IgD-negative memory B cell (primary cell): ENCODE measurements at regions not wholly inside any gene's neighbourhood (a gene's known extent, or its start where the extent isn't known, plus 50 kb on each side); places are given as distances from the start of the nearest gene placed in this dataset.
A peak's percentile ranks its signal among the peaks of the same experiment; 100 is the strongest.
"Not testable (repeated sequence)": the region's sequence is repeated elsewhere in the genome, so short reads cannot be mapped to it uniquely, and the experiment has no call there.

Experiments
- H3K27ac Mint-ChIP-seq, 3 donors: one replicate each; pipeline ENCODE4 v1.8.0; 2020 to 2022; ENCODE audit warnings: mild to moderate bottlenecking in 3 of 3, mixed read lengths in 3 of 3, moderate library complexity in 1 of 3
- H3K27me3 Mint-ChIP-seq: one replicate; pipeline ENCODE4 v1.8.0; 2021; ENCODE audit warnings: mixed read lengths
- H3K36me3 Mint-ChIP-seq: one replicate; pipeline ENCODE4 v1.8.0; 2020; ENCODE audit warnings: mild to moderate bottlenecking, mixed read lengths
- H3K4me1 Mint-ChIP-seq, 3 donors: one replicate each; pipeline ENCODE4 v1.8.0; 2020 to 2022; ENCODE audit warnings: mixed read lengths in 3 of 3, mild to moderate bottlenecking in 1 of 3
- H3K4me3 Mint-ChIP-seq, 4 donors: one replicate each; pipeline ENCODE4 v1.8.0; 2020 to 2022; ENCODE audit warnings: mild to moderate bottlenecking in 4 of 4, mixed read lengths in 4 of 4, moderate library complexity in 3 of 4
- H3K9me3 Mint-ChIP-seq, 3 donors: one replicate each; pipeline ENCODE4 v1.8.0; 2020 to 2021; ENCODE audit warnings: mixed read lengths in 3 of 3, mild to moderate bottlenecking in 1 of 3

DNA sequence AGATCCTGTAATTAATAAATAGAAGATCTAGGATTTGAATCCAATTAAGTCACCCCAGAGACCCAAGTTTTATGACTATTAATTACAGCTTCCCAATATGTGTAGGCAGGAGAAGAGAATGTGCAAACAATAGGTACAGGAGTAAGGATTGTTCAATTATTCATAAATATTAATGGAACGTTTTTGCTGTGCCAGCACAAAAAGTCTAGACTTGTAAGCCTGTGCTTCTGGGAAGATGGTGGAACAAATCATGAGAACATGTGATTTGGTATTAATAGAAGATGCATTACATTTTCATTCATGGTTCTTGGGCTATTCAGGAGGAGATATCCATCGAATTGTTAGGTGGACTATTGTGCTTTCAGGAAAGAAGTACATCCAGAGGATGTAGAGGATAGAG is 1240.9 kb downstream of the STIM2 start:
- Mint-ChIP-seq H3K4me1 (no peaks in the 10 kb centered on the region), H3K27ac (no peak overlapping the region), H3K27me3 (no peaks in the 10 kb centered on the region), H3K4me3 (no peak overlapping the region), H3K36me3 (no peaks in the 10 kb centered on the region), H3K9me3 (peaks cover 0 to 3% (median 1%) of the 10 kb centered on the region in 3 donors)

DNA sequence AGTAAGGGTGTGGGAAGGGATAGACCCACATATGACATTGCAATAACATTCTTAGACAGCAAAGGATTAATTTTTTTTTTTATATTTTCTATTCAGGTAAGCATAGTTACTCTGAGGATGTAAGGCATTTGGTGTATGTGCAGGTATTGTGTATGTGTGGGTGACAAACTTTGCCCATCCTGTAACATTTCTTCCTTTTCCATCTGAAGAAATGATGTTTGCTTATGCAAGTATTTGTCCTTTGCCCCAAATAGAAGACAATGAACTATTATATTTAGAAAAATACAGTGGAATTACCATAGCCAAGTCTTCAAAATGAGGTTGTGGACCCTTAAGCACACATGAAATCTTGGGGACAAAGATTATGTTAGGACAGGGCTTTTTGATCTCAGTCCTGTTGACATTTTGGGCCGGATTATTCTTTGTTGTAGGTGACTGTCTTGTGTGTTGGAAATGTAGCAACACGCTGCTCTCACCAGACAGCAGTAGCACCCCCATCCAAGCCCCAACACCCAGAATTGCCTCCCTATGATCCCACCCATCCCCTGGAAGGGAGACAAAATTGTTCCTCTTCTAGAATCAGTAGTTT is 1244.7 kb downstream of the STIM2 start:
- Mint-ChIP-seq H3K9me3 (peaks cover 0 to 3% (median 1%) of the 10 kb centered on the region in 3 donors), H3K4me1 (no peaks in the 10 kb centered on the region), H3K27ac (no peak overlapping the region), H3K27me3 (no peaks in the 10 kb centered on the region), H3K4me3 (no peak overlapping the region), H3K36me3 (no peaks in the 10 kb centered on the region)

DNA sequence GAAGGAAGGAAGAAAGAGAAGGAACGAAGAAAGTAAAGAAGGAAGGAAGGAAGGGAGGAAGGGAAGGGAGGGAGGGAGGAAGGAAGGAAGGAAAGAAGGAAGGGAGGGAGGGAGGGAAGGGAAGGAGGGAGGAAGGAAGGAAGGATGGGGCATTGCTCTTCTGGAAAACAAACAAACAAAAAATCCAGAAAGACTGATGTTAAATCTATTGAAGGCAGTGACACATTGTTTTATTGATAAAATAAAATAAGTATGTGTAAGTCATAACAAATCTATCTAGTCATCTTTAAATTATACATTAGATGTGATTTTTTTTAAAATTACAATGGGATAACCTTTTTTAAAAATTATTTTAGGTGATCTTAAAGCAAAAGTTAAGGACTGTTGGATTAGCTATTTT is 1245.5 kb downstream of the STIM2 start:
- H3K9me3 Mint-ChIP-seq = peaks cover 0 to 3% (median 1%) of the 10 kb centered on the region in 3 donors
- no peak overlapping the region for H3K4me3 Mint-ChIP-seq
- H3K4me1 Mint-ChIP-seq = no peaks in the 10 kb centered on the region
- H3K36me3 Mint-ChIP-seq = no peaks in the 10 kb centered on the region
- no peaks in the 10 kb centered on the region for H3K27me3 Mint-ChIP-seq
- H3K27ac Mint-ChIP-seq = no peak overlapping the region

DNA sequence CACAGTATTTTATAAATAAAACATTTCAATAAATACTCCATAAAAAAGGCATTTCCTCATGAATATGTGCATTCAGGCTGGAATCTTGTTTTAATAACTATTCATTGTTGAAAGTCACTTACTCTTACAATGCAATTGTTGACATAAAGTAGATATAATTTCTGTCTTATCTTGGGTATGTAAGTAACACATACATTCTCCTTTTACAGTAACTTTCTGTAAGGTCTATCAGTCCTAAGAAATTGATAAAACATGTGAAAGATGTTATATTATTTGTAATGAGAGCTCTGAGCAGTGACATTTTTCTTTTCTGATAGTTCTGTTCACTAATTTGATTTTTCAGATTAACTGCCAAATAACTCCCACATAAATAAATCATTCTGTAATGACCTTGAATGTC is 1249.2 kb downstream of the STIM2 start:
- Mint-ChIP-seq H3K9me3 (peaks cover 0 to 1% (median 0%) of the 10 kb centered on the region in 3 donors), H3K36me3 (no peaks in the 10 kb centered on the region), H3K27ac (no peak overlapping the region), H3K4me1 (no peaks in the 10 kb centered on the region), H3K4me3 (no peak overlapping the region), H3K27me3 (no peaks in the 10 kb centered on the region)

DNA sequence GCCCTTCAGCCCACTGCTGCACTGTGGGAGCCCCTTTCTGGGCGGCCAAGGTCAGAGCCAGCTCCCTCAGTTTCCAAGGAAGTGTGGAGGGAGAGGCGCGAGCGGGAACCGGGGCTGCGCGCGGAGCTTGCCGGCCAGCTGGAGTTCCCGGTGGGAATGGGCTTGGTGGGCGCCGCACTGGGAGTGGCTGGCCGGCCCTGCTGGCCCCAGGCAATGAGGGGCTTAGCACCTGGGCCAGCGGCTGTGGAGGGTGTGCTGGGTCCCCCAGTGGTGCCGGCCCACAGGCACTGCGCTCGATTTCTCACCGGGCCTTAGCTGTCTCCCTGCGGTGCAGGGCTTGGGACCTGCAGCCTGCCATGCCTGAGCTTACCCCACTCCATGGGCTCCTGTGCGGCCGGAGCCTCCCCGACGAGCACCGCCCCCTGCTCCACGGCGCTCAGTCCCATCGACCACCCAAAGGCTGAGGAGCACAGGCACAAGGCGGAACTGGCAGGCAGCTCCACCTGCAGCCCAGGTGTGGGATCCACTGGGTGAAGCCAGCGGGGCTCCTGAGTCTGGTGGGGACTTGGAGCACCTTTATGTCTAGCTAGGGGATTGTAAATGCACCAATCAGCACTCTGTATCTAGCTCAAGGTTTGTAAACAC is 1252.2 kb downstream of the STIM2 start:
- H3K9me3 Mint-ChIP-seq, H3K36me3 Mint-ChIP-seq, H3K27me3 Mint-ChIP-seq, H3K27ac Mint-ChIP-seq, H3K4me1 Mint-ChIP-seq, H3K4me3 Mint-ChIP-seq: not testable (repeated sequence)

DNA sequence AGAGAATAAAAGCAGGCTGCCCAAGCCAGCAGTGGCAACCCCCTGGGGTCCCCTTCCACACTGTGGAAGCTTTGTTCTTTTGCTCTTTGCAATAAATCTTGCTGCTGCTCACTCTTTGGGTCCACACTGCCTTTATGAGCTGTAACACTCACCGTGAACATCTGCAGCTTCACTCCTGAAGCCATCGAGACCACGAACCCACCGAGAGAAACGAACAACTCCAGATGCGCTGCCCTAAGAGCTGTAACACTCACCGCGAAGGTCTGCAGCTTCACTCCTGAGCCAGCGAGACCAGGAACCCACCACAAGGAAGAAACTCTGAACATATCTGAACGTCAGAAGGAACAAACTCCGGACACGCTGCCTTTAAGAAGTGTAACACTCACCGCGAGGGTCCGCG is 1252.9 kb downstream of the STIM2 start:
- not testable (repeated sequence) for H3K4me3 Mint-ChIP-seq, H3K4me1 Mint-ChIP-seq, H3K27ac Mint-ChIP-seq, H3K27me3 Mint-ChIP-seq, H3K36me3 Mint-ChIP-seq
- peaks cover 2 to 12% (median 3%) of the 10 kb centered on the region in 3 donors for H3K9me3 Mint-ChIP-seq

DNA sequence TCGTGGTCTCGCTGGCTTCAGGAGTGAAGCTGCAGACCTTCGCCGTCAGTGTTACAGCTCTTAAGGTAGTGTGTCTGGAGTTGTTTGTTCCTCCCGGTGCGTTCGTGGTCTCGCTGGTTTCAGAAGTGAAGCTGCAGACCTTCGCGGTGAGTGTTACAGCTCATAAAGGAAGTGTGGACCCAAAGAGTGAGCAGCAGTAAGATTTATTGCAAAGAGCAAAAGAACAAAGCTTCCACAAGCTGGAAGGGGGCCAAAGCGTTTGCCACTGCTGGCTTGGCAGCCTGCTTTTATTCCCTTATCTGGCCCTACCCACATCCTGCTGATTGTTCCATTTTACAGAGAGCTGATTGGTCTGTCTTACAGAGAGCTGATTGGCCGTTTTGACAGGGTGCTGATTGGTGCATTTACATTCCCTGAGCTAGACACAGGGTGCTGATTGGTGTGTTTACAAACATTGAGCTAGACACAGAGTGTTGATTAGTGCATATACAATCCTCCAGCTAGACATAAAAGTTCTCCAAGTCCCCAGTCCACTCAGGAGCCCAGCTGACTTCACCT is 1256.0 kb downstream of the STIM2 start:
- not testable (repeated sequence) for H3K4me1 Mint-ChIP-seq, H3K27ac Mint-ChIP-seq, H3K4me3 Mint-ChIP-seq, H3K27me3 Mint-ChIP-seq, H3K36me3 Mint-ChIP-seq
- H3K9me3 Mint-ChIP-seq = peaks cover 2 to 12% (median 7%) of the 10 kb centered on the region in 3 donors

DNA sequence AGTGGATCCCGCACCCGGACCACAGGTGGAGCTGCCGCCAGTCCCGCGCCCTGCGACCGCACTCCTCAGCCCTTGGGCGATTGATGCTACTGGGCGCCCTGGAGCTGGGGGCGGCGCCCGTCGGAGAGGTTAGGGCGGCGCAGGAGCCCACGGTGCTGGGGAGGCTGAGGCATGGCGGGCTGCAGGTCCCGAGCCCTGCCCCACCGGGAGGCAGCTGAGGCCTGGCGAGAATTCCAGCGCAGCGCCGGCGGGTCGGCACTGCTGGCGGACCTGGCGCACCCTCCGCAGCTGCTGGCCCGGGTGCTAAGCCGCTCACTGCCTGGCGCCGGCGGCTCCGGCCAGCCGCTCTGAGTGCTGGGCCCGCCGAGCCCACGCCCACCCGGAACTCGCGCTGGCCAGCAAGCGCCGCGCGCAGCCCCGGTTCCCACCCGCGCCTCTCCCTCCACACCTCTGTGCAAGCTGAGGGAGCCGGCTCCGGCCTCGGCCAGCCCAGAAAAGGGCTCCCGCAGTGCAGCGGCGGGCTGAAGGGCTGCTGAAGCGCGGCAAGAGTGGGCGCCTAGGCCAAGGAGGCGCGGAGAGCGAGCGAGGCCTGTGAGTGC is 1256.5 kb downstream of the STIM2 start:
- Mint-ChIP-seq H3K36me3 (no peaks in the 10 kb centered on the region), H3K4me3 (no peak overlapping the region), H3K4me1 (peaks cover 0 to 1% (median 0%) of the 10 kb centered on the region in 3 donors), H3K9me3 (peaks cover 2 to 12% (median 7%) of the 10 kb centered on the region in 3 donors), H3K27ac (no peak overlapping the region), H3K27me3 (no peaks in the 10 kb centered on the region)

DNA sequence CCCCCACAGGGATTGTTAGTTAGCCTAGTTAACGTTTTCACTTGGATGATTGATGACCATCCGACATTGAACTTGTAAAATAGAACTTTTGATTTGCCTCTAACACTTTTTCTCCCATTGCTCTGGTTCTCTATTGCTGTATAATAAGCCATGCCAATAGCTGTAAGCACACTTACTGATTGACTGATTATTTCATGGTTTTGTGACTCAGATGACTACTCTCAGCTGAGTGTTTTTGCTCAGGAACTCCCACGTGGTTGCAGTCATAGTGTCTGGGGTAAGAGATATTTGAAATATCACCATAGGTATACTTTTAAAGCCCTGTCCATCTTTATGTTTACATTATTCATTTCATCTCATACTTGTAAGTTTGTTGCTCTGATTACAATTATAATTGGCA is 1285.5 kb downstream of the STIM2 start:
- Mint-ChIP-seq H3K9me3 (peaks cover 5 to 18% (median 6%) of the 10 kb centered on the region in 3 donors), H3K27me3 (no peaks in the 10 kb centered on the region), H3K27ac (no peak overlapping the region), H3K4me1 (no peaks in the 10 kb centered on the region), H3K36me3 (peaks cover 2% of the 10 kb centered on the region), H3K4me3 (no peak overlapping the region)

DNA sequence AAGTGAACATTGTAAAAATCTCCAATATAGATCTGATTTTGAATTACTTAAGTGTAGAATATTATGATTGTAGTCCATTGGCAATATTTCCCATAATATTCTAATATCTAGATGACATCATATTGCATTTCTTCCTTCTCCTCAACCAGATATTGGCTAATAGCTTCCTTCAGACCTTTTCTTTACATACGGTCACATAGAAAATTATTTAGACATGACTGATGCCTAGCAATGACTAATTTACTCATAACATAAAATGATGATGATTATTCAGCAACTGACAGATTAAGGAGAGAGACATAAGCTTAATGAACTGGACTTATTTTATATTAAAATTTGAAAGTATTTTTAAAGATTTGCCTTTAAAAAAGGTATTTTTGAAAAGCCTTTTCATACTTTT is 1287.6 kb downstream of the STIM2 start:
- no peaks in the 10 kb centered on the region for H3K4me1 Mint-ChIP-seq
- H3K27me3 Mint-ChIP-seq = no peaks in the 10 kb centered on the region
- no peaks in the 10 kb centered on the region for H3K36me3 Mint-ChIP-seq
- H3K4me3 Mint-ChIP-seq = no peak overlapping the region
- no peak overlapping the region for H3K27ac Mint-ChIP-seq
- peaks cover 0 to 14% (median 5%) of the 10 kb centered on the region in 3 donors for H3K9me3 Mint-ChIP-seq

DNA sequence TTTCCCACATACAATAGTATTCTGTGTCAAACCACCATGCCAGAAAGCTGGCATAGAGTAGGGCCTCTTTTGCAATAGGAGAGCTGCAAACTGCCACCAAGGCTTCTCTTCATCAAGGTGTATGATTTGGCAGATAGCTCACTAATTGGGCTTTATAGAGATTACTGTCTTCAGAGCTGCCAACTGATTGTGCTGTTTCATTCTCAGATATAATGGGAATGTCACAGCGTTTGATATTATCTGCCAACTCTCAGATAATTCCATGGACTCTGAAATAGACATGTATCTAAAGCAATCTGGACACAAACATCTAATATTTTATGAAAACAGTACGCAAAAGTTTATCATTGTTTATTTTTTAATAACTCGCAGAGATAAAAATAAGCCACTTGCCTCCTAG is 1289.1 kb downstream of the STIM2 start:
- H3K36me3 Mint-ChIP-seq = no peaks in the 10 kb centered on the region
- no peaks in the 10 kb centered on the region for H3K27me3 Mint-ChIP-seq
- H3K27ac Mint-ChIP-seq = no peak overlapping the region
- H3K4me3 Mint-ChIP-seq = no peak overlapping the region
- H3K4me1 Mint-ChIP-seq = no peaks in the 10 kb centered on the region
- peaks cover 0 to 8% (median 3%) of the 10 kb centered on the region in 3 donors for H3K9me3 Mint-ChIP-seq

DNA sequence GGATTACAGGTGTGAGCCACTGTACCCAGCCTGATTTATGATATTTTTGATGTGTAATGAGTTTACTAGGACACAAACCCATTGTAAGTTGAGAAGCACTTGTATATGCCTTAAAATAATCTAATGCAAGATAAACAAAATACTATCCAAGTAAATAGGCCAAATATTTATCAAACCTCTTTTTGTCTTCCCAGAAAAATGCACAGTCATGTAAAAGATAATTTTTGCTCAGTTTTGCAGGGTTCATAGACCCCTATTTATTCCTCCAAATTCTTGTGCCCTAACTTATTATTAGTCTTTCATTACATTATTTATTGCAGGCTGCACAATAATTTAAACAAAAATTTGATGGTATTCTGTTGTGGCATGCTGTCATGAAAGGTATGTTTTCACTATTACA is 1290.7 kb downstream of the STIM2 start:
- peak overlapping the region in 1 of 4 donors; percentile 27 for H3K4me3 Mint-ChIP-seq
- H3K27me3 Mint-ChIP-seq = no peaks in the 10 kb centered on the region
- H3K4me1 Mint-ChIP-seq = no peaks in the 10 kb centered on the region
- H3K36me3 Mint-ChIP-seq = peaks cover 3% of the 10 kb centered on the region
- peaks cover 0 to 4% (median 3%) of the 10 kb centered on the region in 3 donors for H3K9me3 Mint-ChIP-seq
- H3K27ac Mint-ChIP-seq = no peak overlapping the region

DNA sequence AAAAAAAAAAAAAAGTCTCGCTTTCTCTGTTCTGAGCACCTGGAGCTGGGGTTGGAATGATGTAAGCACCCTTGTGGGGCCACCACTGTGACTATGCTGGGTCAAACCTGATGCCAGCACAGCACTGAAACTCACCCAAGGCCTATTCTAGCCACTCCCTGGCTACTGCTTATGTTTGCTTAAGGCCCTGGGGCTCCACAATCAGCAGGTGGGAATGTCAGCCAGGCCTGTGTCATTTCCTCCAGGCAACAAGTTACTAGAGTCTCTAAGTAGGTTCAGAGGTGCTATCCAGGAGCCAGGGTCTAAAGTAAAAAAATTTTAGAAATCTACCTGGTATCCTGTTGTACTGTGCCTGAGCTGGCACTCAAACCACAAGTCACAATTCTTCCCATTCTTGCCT is 1306.8 kb downstream of the STIM2 start:
- Mint-ChIP-seq H3K36me3 (no peaks in the 10 kb centered on the region), H3K9me3 (peaks cover 0 to 17% (median 2%) of the 10 kb centered on the region in 3 donors), H3K4me1 (no peaks in the 10 kb centered on the region), H3K27ac (no peak overlapping the region), H3K27me3 (no peaks in the 10 kb centered on the region), H3K4me3 (no peak overlapping the region)

DNA sequence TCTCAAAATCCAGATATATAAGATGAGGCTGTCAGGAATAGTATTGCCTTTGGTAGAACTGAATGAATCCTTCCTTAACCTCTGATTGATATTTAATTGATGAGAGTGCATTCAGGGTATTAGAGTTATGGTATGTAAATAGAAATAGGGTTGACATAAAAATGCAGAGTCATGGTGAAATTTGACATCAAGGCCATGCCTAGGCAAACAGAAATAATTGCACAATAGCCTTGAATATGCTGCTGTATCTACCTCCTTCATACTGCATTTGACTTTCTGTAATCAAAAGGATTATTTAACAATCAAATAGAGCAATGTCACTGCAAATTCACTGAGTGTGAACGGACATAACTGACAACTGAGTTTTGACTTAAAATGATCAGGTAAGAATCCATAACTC is 1316.3 kb downstream of the STIM2 start:
- Mint-ChIP-seq H3K4me3 (no peak overlapping the region), H3K36me3 (no peaks in the 10 kb centered on the region), H3K4me1 (no peaks in the 10 kb centered on the region), H3K27ac (no peak overlapping the region), H3K27me3 (no peaks in the 10 kb centered on the region), H3K9me3 (peaks cover 0 to 2% (median 2%) of the 10 kb centered on the region in 3 donors)

DNA sequence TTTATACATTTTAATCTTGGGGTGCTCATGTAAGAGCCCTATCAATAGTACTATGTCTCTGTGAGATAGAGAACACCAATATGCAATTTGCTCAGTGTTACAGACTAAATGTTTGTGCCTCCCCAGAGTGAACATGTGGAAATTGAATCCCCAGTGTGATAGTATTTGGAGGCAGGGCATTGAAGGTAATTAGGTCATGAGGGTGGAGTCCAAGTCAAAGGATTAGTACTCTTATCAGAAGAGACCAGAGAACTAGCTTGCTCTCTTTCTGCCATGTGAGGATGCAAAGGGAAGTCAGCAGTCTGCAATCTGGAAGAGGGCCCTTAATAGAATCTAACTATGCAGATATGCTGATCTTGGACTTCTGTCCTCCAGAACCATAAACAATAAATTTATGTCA is 1317.0 kb downstream of the STIM2 start:
- no peaks in the 10 kb centered on the region for H3K4me1 Mint-ChIP-seq

DNA sequence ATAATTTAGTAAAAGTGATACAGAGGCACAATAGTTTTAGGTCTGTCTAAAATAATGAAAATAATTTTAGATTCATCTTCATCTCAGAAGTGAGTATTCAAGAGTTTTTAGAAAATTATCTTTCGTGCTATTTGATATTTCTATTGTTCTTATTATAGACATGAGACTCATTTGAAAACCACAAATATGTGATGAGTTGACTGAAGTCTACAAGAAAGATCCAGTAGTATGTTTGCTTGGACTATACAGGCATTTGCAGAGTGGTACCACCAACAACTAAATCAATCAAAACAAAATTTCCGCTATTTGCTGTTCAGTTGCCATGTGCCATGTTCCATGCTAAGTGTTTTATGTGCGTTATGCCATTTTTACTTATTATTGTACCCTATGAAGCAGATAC is 1318.5 kb downstream of the STIM2 start:
- Mint-ChIP-seq H3K9me3 (peaks cover 0 to 2% (median 0%) of the 10 kb centered on the region in 3 donors), H3K4me1 (no peaks in the 10 kb centered on the region), H3K27ac (no peak overlapping the region), H3K27me3 (no peaks in the 10 kb centered on the region), H3K36me3 (no peaks in the 10 kb centered on the region), H3K4me3 (no peak overlapping the region)

More for the DNA sequence above, 1317.0 kb downstream of the STIM2 start:
- Mint-ChIP-seq H3K4me3 (no peak overlapping the region), H3K36me3 (no peaks in the 10 kb centered on the region), H3K9me3 (peaks cover 0 to 2% (median 0%) of the 10 kb centered on the region in 3 donors), H3K27ac (no peak overlapping the region), H3K27me3 (no peaks in the 10 kb centered on the region)
